ENCODE measurements at regions not wholly inside any gene's neighbourhood (a gene's known extent, or its start where the extent isn't known, plus 50 kb on each side); places are given as distances from the start of the nearest gene placed in this dataset.

GRCh38 chr10:56551037-56551436, 190.0 kb upstream of the ZWINT start:
- no peak for TF ChIP-seq CTCF (IDR thresholded peaks at IDR 0.05; ENCODE audit: unreplicated experiment)
- Mint-ChIP-seq H3K27me3 (ENCODE audit: low read depth) (no peaks in the 10 kb centered on the region), H3K36me3 (no peaks in the 10 kb centered on the region), H3K4me3 (no peak overlapping the region), H3K4me1 (no peaks in the 10 kb centered on the region), H3K9me3 (peaks cover 7% of the 10 kb centered on the region), H3K27ac (no peak overlapping the region)
- DNase-seq (ENCODE audit: low spot score in 2 of 2, unreplicated experiment in 2 of 2), result no peak

DNA sequence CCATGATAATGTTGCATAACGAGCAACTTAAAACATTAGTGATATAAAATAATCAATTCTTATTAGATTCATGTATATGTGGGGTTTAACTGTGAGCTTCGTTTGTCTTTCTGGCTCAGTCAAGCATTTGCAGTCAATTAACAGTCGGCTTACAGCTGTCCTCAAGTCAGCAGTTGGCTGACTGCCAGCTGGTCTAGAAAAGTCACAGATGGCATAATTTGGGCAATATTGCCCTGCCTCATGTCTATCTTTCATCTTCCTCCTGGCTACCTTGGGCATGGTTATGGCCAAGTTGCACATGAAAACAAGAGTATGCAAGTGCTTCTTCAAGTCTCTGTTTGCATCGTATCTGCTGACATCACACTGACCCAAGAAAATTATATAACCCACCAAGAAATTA, 186.1 kb upstream of the ZWINT start:
- H3K4me1 Mint-ChIP-seq, result no peaks in the 10 kb centered on the region
- no peaks in the 10 kb centered on the region for H3K36me3 Mint-ChIP-seq
- H3K27ac Mint-ChIP-seq, result no peak overlapping the region
- no peak for DNase-seq (ENCODE audit: low spot score in 2 of 2, unreplicated experiment in 2 of 2)
- H3K9me3 Mint-ChIP-seq, result peaks cover 7% of the 10 kb centered on the region
- H3K4me3 Mint-ChIP-seq, result no peak overlapping the region
- no peak for TF ChIP-seq CTCF (IDR thresholded peaks at IDR 0.05; ENCODE audit: unreplicated experiment)
- no peaks in the 10 kb centered on the region for H3K27me3 Mint-ChIP-seq (ENCODE audit: low read depth)

- no peaks in the 10 kb centered on the region for H3K4me1 Mint-ChIP-seq
- no peak for DNase-seq (ENCODE audit: low spot score in 2 of 2, unreplicated experiment in 2 of 2)
- no peaks in the 10 kb centered on the region for H3K36me3 Mint-ChIP-seq
- no peaks in the 10 kb centered on the region for H3K9me3 Mint-ChIP-seq
- no peak for TF ChIP-seq CTCF (IDR thresholded peaks at IDR 0.05; ENCODE audit: unreplicated experiment)
- no peaks in the 10 kb centered on the region for H3K27me3 Mint-ChIP-seq (ENCODE audit: low read depth)
- no peak overlapping the region for H3K4me3 Mint-ChIP-seq
- no peak overlapping the region for H3K27ac Mint-ChIP-seq
Measured at GRCh38 chr10:56537984-56538383, 176.9 kb upstream of the ZWINT start.

- no peak for TF ChIP-seq CTCF (IDR thresholded peaks at IDR 0.05; ENCODE audit: unreplicated experiment)
- H3K4me3 Mint-ChIP-seq, result no peak overlapping the region
- H3K4me1 Mint-ChIP-seq, result no peaks in the 10 kb centered on the region
- H3K27ac Mint-ChIP-seq, result no peak overlapping the region
- no peak for DNase-seq (ENCODE audit: low spot score in 2 of 2, unreplicated experiment in 2 of 2)
- no peaks in the 10 kb centered on the region for H3K36me3 Mint-ChIP-seq
- H3K27me3 Mint-ChIP-seq (ENCODE audit: low read depth), result no peaks in the 10 kb centered on the region
- no peaks in the 10 kb centered on the region for H3K9me3 Mint-ChIP-seq
Measured at GRCh38 chr10:56522166-56522565, 161.1 kb upstream of the ZWINT start.

GRCh38 chr10:56508562-56508961, 147.5 kb upstream of the ZWINT start:
- TF ChIP-seq CTCF (IDR thresholded peaks at IDR 0.05; ENCODE audit: unreplicated experiment), result no peak
- Mint-ChIP-seq H3K4me3 (no peak overlapping the region), H3K27ac (no peak overlapping the region), H3K9me3 (peaks cover 8% of the 10 kb centered on the region), H3K27me3 (ENCODE audit: low read depth) (no peaks in the 10 kb centered on the region), H3K36me3 (no peaks in the 10 kb centered on the region), H3K4me1 (no peaks in the 10 kb centered on the region)
- DNase-seq (ENCODE audit: low spot score in 2 of 2, unreplicated experiment in 2 of 2), result no peak

DNA sequence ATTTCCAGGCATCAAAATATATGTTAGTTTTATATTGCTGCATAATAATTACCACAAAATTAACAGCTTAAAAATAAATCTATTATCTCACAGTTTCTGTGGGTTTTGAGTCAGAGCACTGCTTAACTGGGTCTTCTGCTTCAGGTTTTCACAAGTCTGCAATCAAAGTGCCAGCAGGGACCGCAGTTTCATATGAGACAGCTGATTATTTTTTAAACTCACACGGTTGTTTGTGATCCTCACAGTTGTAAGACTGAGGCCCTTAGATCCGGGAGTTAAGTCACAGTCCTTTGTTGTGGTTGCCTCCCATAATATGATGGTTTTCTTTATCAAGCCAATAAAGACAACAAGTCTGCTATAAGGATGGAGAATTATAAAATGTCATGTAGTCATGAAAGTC, 146.0 kb upstream of the ZWINT start:
- Mint-ChIP-seq H3K9me3 (peaks cover 8% of the 10 kb centered on the region), H3K27ac (no peak overlapping the region), H3K4me3 (no peak overlapping the region), H3K27me3 (ENCODE audit: low read depth) (no peaks in the 10 kb centered on the region), H3K36me3 (no peaks in the 10 kb centered on the region), H3K4me1 (no peaks in the 10 kb centered on the region)
- DNase-seq (ENCODE audit: low spot score in 2 of 2, unreplicated experiment in 2 of 2), result no peak
- TF ChIP-seq CTCF (IDR thresholded peaks at IDR 0.05; ENCODE audit: unreplicated experiment), result no peak
